LNCaP clone FGC (cell line): ENCODE measurements at regions not wholly inside any gene's neighbourhood (a gene's known extent, or its start where the extent isn't known, plus 50 kb on each side); places are given as distances from the start of the nearest gene placed in this dataset.

Experiments used
- DNase-seq: peaks from one replicate; pipeline ENCODE4 v3.0.0-alpha.2; 2011; ENCODE audit warnings: low read depth
- H3K4me3 ChIP-seq: 2 replicates; pipeline ENCODE4 v1.5.1; 2011; ENCODE audit warnings: mild to moderate bottlenecking, low read depth, low read length, control low read depth
- TF ChIP-seq, protein P1 (sequence below): IDR thresholded peaks from 2 replicates; pipeline ENCODE4 v1.5.1; 2012; ENCODE audit warnings: mild to moderate bottlenecking; ENCODE audit not compliant: control insufficient read depth, insufficient read depth; ENCODE audit errors: extremely low read depth

DNA sequence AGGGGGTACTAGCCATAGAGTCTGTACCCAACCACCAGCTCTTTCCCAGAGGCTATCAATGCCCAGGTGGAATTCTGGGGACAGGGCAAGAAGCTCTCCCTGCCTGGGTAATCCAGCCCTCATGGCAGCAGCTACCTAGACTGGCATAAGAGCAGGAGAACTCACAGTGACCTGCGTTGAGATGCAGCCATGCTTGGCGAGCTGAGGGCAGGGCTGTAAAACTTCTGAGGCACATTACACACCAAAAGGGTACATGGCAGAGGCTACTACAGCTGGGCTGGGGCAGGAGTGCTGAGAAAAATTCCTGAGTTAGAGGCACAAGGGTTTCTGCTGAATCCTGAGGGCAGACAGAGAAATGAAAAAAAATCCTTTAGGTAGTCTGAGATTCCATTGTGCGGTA lies 927.9 kb upstream of the B3GALT2 start:
- DNase-seq: no peak
- no peak overlapping the region for H3K4me3 ChIP-seq
- TF ChIP-seq, protein P1, sequence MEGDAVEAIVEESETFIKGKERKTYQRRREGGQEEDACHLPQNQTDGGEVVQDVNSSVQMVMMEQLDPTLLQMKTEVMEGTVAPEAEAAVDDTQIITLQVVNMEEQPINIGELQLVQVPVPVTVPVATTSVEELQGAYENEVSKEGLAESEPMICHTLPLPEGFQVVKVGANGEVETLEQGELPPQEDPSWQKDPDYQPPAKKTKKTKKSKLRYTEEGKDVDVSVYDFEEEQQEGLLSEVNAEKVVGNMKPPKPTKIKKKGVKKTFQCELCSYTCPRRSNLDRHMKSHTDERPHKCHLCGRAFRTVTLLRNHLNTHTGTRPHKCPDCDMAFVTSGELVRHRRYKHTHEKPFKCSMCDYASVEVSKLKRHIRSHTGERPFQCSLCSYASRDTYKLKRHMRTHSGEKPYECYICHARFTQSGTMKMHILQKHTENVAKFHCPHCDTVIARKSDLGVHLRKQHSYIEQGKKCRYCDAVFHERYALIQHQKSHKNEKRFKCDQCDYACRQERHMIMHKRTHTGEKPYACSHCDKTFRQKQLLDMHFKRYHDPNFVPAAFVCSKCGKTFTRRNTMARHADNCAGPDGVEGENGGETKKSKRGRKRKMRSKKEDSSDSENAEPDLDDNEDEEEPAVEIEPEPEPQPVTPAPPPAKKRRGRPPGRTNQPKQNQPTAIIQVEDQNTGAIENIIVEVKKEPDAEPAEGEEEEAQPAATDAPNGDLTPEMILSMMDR: no peak

DNA sequence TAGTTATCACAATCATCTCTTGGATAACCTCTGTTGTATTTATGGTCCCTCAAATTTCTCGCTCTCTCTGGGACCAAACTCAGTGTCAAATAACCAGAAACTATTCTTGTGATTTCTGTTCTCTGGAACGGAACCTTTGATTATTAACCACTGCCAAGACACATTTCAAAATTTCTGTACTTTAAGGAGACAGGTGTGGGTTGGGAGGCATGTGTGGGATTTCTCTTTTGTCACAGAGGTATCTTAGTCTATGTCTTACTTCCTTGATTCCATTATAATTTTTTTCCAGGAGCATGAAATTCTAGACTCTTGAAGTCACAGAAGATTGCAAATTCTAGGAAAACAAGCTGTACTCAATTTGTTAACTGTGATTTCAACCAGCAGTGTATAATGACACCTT lies 919.0 kb upstream of the B3GALT2 start:
- DNase-seq: no peak
- TF ChIP-seq, protein P1: no peak
- no peak overlapping the region for H3K4me3 ChIP-seq

DNA sequence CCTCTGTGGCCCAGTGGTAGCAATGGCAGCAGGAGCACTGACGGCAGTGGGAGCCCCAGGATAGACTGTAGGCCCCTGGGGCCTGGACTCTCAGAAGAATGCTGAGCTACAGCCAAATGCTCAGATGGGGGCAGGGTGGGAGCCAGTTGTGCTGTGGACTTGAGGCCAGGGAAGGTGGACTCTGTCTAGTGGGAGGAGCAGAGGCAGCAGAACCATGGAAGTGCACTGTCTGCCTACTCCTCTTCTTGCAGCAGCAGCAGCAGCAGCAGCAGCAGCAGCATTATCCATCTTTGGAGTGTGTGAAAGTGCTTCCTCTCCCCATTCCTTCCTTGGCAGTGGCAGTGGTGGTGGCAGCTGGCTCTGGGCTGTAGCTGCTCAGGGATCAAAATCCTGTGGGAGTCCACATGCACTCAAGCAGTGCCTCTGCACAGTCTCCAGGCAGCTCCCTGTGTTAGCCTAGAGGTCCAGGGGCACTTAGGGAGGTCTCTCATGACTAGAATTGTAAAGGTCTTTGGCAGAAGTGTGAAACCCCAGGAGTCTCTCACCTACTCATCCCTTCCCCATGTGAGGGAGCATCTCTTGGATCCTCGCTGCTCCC lies 917.9 kb upstream of the B3GALT2 start:
- TF ChIP-seq, protein P1: no peak
- H3K4me3 ChIP-seq: no peak overlapping the region
- DNase-seq: no peak

DNA sequence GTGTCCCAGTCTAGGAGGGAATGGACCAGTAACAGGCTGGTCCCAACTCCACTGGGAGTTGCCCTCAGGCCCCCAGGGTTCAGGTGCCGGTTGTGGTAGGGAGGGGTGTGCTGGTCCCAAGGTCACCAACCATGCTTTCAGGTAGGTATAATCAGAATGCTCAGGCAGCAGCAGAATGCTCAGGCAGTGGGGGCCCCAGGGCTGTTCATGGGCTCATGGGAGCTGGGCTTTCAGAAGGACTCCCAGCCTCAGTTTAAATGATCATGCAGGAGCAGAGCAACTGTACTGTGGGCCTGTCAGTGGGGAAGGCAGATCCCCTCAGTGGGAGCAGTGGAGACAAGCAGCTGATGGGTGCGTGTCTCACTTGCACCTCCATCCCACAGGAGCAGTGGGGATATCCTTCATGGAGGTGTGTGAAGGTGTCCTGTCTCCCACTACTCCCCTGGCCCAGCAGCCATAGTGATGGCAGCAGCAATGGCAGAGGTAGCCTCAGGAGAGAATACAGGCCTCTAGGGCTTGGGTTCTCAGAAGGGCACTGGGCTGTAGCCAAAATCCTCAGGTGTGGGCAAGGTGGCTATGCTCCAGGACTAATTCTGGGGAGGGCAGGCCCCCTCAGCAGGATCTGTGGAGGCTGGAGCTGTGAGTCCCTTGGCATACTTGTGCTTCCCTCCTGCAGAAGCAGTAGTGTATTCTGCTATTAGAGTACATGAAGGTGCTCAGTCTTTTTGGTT lies 917.3 kb upstream of the B3GALT2 start:
- TF ChIP-seq, protein P1: no peak
- no peak overlapping the region for H3K4me3 ChIP-seq
- no peak for DNase-seq

DNA sequence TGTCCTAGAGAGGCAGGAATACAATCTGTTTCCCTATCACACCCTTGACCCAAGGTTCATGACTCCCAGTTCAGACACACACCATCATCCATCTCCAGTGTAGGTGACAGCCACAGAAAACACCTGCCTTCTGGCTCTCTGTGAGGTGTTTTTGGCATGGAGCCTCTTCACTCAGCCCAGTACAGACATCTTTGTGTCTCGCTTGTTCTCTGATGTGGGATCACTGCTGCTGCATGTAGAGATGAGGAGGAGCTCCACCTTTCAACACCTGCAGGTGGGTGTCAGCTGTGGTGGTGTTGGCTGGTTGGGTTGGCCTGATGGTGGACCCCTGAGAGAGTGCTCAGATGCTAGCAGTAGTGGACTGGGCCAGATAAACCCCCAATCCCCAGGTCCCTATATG lies 916.7 kb upstream of the B3GALT2 start:
- no peak overlapping the region for H3K4me3 ChIP-seq
- no peak for DNase-seq
- TF ChIP-seq, protein P1: no peak

DNA sequence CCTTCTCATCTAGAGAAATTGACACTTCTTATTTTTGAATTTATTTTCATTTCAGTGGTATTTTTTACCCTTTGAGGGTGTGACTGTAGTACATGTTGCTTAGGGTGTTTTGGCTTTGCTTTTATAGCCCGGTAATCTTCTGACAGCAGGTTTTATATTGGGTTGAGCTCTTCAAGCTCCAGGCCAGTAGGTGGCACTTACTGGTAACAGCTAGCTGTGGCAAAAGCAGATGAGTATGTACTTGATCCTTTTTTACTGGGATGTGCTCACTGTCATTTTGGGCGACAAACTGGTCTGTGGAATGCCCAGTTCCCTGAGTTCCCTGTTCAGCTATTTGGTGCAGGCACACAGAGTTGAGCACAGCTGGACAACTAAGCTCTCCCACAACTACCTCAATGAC lies 916.2 kb upstream of the B3GALT2 start:
- TF ChIP-seq, protein P1: peak; percentile 67
- H3K4me3 ChIP-seq: no peak overlapping the region
- DNase-seq: peak; percentile 4

DNA sequence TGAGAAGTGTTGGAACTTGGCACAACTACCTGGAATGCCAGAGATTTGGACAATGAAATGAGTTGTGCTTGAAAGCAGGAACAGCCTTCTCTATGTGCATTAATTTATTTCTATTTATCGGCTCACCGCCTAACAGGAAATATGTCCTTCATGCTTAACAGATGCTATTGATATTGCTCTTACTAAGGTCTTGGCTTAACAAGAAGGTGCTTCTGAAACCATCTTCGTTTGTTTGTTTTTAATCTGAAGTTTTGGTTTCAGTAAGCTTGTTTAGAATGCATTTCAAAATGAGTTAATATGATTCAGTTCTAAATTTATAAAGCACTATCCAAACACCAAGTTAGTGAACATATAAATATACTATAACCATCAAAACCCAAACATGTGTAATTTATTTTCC lies 898.3 kb upstream of the B3GALT2 start:
- H3K4me3 ChIP-seq: no peak overlapping the region
- TF ChIP-seq, protein P1: no peak
- DNase-seq: no peak
